Erythroblast (primary cell): ENCODE measurements at regions not wholly inside any gene's neighbourhood (a gene's known extent, or its start where the extent isn't known, plus 50 kb on each side); places are given as distances from the start of the nearest gene placed in this dataset.

Experiments
- GATA1 ChIP-seq: IDR thresholded peaks from 2 replicates; pipeline ENCODE4 v1.6.1; 2011; ENCODE audit warnings: low read depth, mild to moderate bottlenecking, control low read depth, low read length, moderate library complexity
- POLR2A ChIP-seq: IDR thresholded peaks from 2 replicates; pipeline ENCODE4 v1.6.1; 2011; ENCODE audit warnings: mild to moderate bottlenecking, low read length

GRCh38 chr3:25040748-25041147 is 387.3 kb upstream of the RARB start:
- TF ChIP-seq POLR2A = no peak
- TF ChIP-seq GATA1 = no peak
